IMR-90 (cell line): ENCODE measurements at regions not wholly inside any gene's neighbourhood (a gene's known extent, or its start where the extent isn't known, plus 50 kb on each side); places are given as distances from the start of the nearest gene placed in this dataset.

Source experiments
- ATAC-seq: fragments of 200-7000 bp; cut with Tn5 transposase; 2 replicates; pipeline ENCODE4 v1.9.1; 2020; ENCODE audit warnings: low read depth, mild to moderate bottlenecking, moderate library complexity
- BruUV-seq: library from RNA; stranded (reverse); fragments of 400-500 nt; replicated peaks from 2 replicates; lab custom pipeline; 2021; lab: Mats Ljungman, UMichigan
- CTCF ChIA-PET: fragments of 300-600 bp; formaldehyde crosslinking; extraction: SDS; loops from one replicate; lab custom pipeline; 2021; ENCODE audit warnings: antibody characterized with exemption; lab: Yijun Ruan, JAX
- POLR2A ChIA-PET: fragments of 300-600 bp; sonication (Branson Sonifier 250); formaldehyde crosslinking; loops from one replicate; lab custom pipeline; 2022; ENCODE audit warnings: antibody characterized with exemption; ENCODE audit not compliant: unreplicated experiment; lab: Charles Lee
- DNase-seq: peaks from one replicate; pipeline ENCODE4 v3.0.0; 2013
- H2AFZ ChIP-seq: replicated peaks from 2 replicates; pipeline ENCODE3; 2013; ENCODE audit warnings: low read length, mild to moderate bottlenecking; ENCODE audit not compliant: poor library complexity
- H2AK5ac ChIP-seq: 2 replicates; pipeline ENCODE4 v1.6.1; 2013; ENCODE audit warnings: low read depth, low read length, inconsistent platforms
- H2AK9ac ChIP-seq: replicated peaks from 2 replicates; pipeline ENCODE3; 2013; ENCODE audit warnings: mild to moderate bottlenecking, low read depth, low read length, moderate library complexity; ENCODE audit not compliant: poor library complexity
- H2BK120ac ChIP-seq: 2 replicates; pipeline ENCODE4 v1.6.1; 2013; ENCODE audit warnings: low read depth, low read length, inconsistent platforms
- H2BK15ac ChIP-seq: 3 replicates; pipeline ENCODE4 v1.6.1; 2013; ENCODE audit warnings: low read depth, low read length, inconsistent platforms
- H2BK20ac ChIP-seq: 2 replicates; pipeline ENCODE4 v1.6.1; 2013; ENCODE audit warnings: low read depth, mild to moderate bottlenecking, inconsistent platforms, low read length, moderate library complexity
- H2BK5ac ChIP-seq: 2 replicates; pipeline ENCODE4 v1.6.1; 2013; ENCODE audit warnings: mild to moderate bottlenecking, low read depth, low read length, inconsistent platforms; ENCODE audit not compliant: poor library complexity, severe bottlenecking
- H3K14ac ChIP-seq: replicated peaks from 2 replicates; pipeline ENCODE4 v1.6.1; 2013; ENCODE audit warnings: low read depth, low read length, inconsistent platforms
- H3K18ac ChIP-seq: 2 replicates; pipeline ENCODE4 v1.6.1; 2013; ENCODE audit warnings: low read depth, low read length, control low read depth
- H3K23ac ChIP-seq: 2 replicates; pipeline ENCODE4 v1.6.1; 2013; ENCODE audit warnings: low read depth, low read length, inconsistent platforms
- H3K27ac ChIP-seq: 2 replicates; pipeline ENCODE4 v1.5.1; 2013; ENCODE audit warnings: mild to moderate bottlenecking, control low read depth, low read length; ENCODE audit not compliant: insufficient read depth
- H3K27me3 ChIP-seq: 2 replicates; pipeline ENCODE4 v1.6.1; 2013; ENCODE audit warnings: low read length; ENCODE audit not compliant: control insufficient read depth, insufficient read depth
- H3K36me3 ChIP-seq: 2 replicates; pipeline ENCODE4 v1.6.1; 2013; ENCODE audit warnings: low read length, mixed read lengths; ENCODE audit not compliant: control insufficient read depth, insufficient read depth
- H3K4ac ChIP-seq: 2 replicates; pipeline ENCODE4 v1.6.1; 2013; ENCODE audit warnings: low read depth, low read length, inconsistent platforms
- H3K4me1 ChIP-seq: 2 replicates; pipeline ENCODE4 v1.6.1; 2013; ENCODE audit warnings: low read length, mixed read lengths; ENCODE audit not compliant: control insufficient read depth, insufficient read depth
- H3K4me2 ChIP-seq: 2 replicates; pipeline ENCODE4 v1.6.1; 2013; ENCODE audit warnings: low read depth, mild to moderate bottlenecking, control low read depth, low read length, moderate library complexity
- H3K4me3 ChIP-seq: 2 replicates; pipeline ENCODE4 v1.5.1; 2013; ENCODE audit warnings: low read depth, mild to moderate bottlenecking, control low read depth, low read length, moderate library complexity; ENCODE audit not compliant: insufficient read depth
- H3K56ac ChIP-seq: 2 replicates; pipeline ENCODE4 v1.6.1; 2013; ENCODE audit warnings: low read length, inconsistent platforms; ENCODE audit not compliant: insufficient read depth; ENCODE audit errors: extremely low read depth
- H3K79me1 ChIP-seq, 2 experiments: 2 replicates each; pipeline ENCODE4 v1.6.1; 2013; ENCODE audit warnings: low read length in 2 of 2, inconsistent platforms in 1 of 2, low read depth in 1 of 2
- H3K9ac ChIP-seq: 2 replicates; pipeline ENCODE4 v1.6.1; 2013; ENCODE audit warnings: low read depth, low read length, control low read depth
- H3K9me1 ChIP-seq: 2 replicates; pipeline ENCODE4 v1.6.1; 2013; ENCODE audit warnings: low read length, inconsistent platforms; ENCODE audit not compliant: insufficient read depth
- H3K9me3 ChIP-seq: 2 replicates; pipeline ENCODE4 v1.6.1; 2013; ENCODE audit warnings: low read length; ENCODE audit not compliant: control insufficient read depth, insufficient read depth
- H4K20me1 ChIP-seq: 2 replicates; pipeline ENCODE4 v1.6.1; 2013; ENCODE audit warnings: low read length, inconsistent platforms; ENCODE audit not compliant: insufficient read depth
- H4K5ac ChIP-seq: 2 replicates; pipeline ENCODE4 v1.6.1; 2013; ENCODE audit warnings: mild to moderate bottlenecking, low read depth, low read length, control low read depth
- H4K8ac ChIP-seq, 2 experiments: 2 replicates each; pipeline ENCODE4 v1.6.1; 2013; ENCODE audit warnings: low read depth in 2 of 2, low read length in 2 of 2, control low read depth in 1 of 2, inconsistent platforms in 1 of 2
- H4K91ac ChIP-seq: 2 replicates; pipeline ENCODE4 v1.6.1; 2013; ENCODE audit warnings: low read depth, low read length, inconsistent platforms; ENCODE audit not compliant: insufficient read depth
- CHD1 ChIP-seq: IDR thresholded peaks from 2 replicates; pipeline ENCODE4 v1.6.1; 2012; ENCODE audit warnings: low read depth, low read length, improper control_type of control experiment
- FOS ChIP-seq: fragments of 150-350 bp; IDR thresholded peaks from 2 replicates; pipeline ENCODE4 v1.6.1; 2016; ENCODE audit warnings: low read depth, low read length
- MAFK ChIP-seq: IDR thresholded peaks from 2 replicates; pipeline ENCODE4 v1.6.1; 2012; ENCODE audit warnings: low read depth, low read length, improper control_type of control experiment
- MAZ ChIP-seq: IDR thresholded peaks from 2 replicates; pipeline ENCODE4 v1.6.1; 2012; ENCODE audit warnings: low read depth, mild to moderate bottlenecking, low read length, improper control_type of control experiment, moderate library complexity, borderline replicate concordance
- NFE2L2 ChIP-seq: fragments of 150-350 bp; IDR thresholded peaks from 2 replicates; pipeline ENCODE4 v1.6.1; 2016; ENCODE audit warnings: low read depth, mild to moderate bottlenecking, low read length
- dilution Hi-C: fragments of 300-500 bp; cut with HindIII; formaldehyde crosslinking; loops from one replicate; pipeline ENCODE4 v1.14.3; 2018; ENCODE audit warnings: low sequenced_read_pairs; ENCODE audit not compliant: unreplicated experiment
- in situ Hi-C: fragments of 300-500 bp; cut with MboI; formaldehyde crosslinking; loops from 3 replicates; pipeline ENCODE4 v1.14.3; 2019; ENCODE audit warnings: low sequenced_read_pairs, inconsistent platforms, mixed read lengths
- intact Hi-C: fragments of 100-400 bp; cut with micrococcal nuclease; formaldehyde crosslinking; loops from 2 replicates; pipeline ENCODE4 v1.10.0; 2022

- Histone ChIP-seq H2BK5ac (no peak overlapping the region), H2BK120ac (no peak overlapping the region), H3K4ac (no peak overlapping the region), H3K4me1 (no peaks in the 10 kb centered on the region), H3K79me1 (no peaks in the 10 kb centered on the region), H3K27ac (no peak overlapping the region), H4K5ac (no peak overlapping the region), H3K4me2 (no peak overlapping the region), H4K8ac (no peak overlapping the region), H2AK9ac (no peak overlapping the region), H2BK15ac (no peak overlapping the region), H2AFZ (no peak overlapping the region), H3K23ac (no peak overlapping the region), H3K9me3 (no peaks in the 10 kb centered on the region), H2AK5ac (no peak overlapping the region), H3K18ac (no peak overlapping the region), H3K56ac (no peak overlapping the region), H4K20me1 (no peaks in the 10 kb centered on the region), H3K36me3 (no peaks in the 10 kb centered on the region), H4K91ac (no peak overlapping the region), H3K27me3 (no peaks in the 10 kb centered on the region), H3K14ac (no peak overlapping the region), H3K4me3 (no peak overlapping the region), H2BK20ac (no peak overlapping the region), H3K9me1 (no peaks in the 10 kb centered on the region), H3K9ac (no peak overlapping the region)
- TF ChIP-seq CHD1 (no peak), NFE2L2 (no peak), MAZ (no peak), MAFK (no peak), FOS (no peak)
- peak; percentile 39 for DNase-seq
- BruUV-seq, result no TSS peak
- ATAC-seq, result no peak
- in situ Hi-C loops (no loop called here), intact Hi-C loops (no loop called here), dilution Hi-C loops (no loop called here)
- CTCF ChIA-PET, result no interaction called here
- POLR2A ChIA-PET, result no interaction called here
Observed at GRCh38 chr3:14001136-14001535, 121.3 kb upstream of the WNT7A start.
